K562 (cell line): ENCODE measurements at regions not wholly inside any gene's neighbourhood (a gene's known extent, or its start where the extent isn't known, plus 50 kb on each side); places are given as distances from the start of the nearest gene placed in this dataset.

Experiments used
- ATAC-seq: fragments of 200-7000 bp; cut with Tn5 transposase; 3 replicates; pipeline ENCODE4 v1.9.1; 2020; ENCODE audit warnings: moderate library complexity
- BruUV-seq: library from RNA; stranded (reverse); fragments of 400-500 nt; replicated peaks from 2 replicates; lab custom pipeline; 2021; lab: Mats Ljungman, UMichigan
- CTCF ChIA-PET: fragments of 300-600 bp; formaldehyde crosslinking; extraction: SDS; loops from one replicate; lab custom pipeline; 2021; ENCODE audit warnings: low intra/inter-chr PET ratio; lab: Yijun Ruan, JAX
- POLR2A ChIA-PET: fragments of 300-600, 350-650 bp; sonication (Branson Sonifier 250); formaldehyde crosslinking; extraction: SDS; loops from one replicate; lab custom pipeline; 2021; ENCODE audit warnings: antibody characterized with exemption, inconsistent platforms; lab: Yijun Ruan, JAX
- DNase-seq, 4 experiments: peaks; one replicate each; pipeline versions ENCODE4 v3.0.0 to v3.0.0-alpha.2; 2011 to 2018; ENCODE audit warnings: low spot score in 3 of 4, mixed read lengths in 3 of 4; ENCODE audit errors: extremely low read depth in 1 of 4
- FAIRE-seq: peaks from 2 replicates; lab custom pipeline; 2011; peaks lifted over from hg19 to GRCh38; lab: Jason Lieb, UNC
- H2AFZ ChIP-seq: 2 replicates; pipeline ENCODE4 v1.6.0; 2011; ENCODE audit warnings: low read depth, low read length, control low read depth, inconsistent platforms
- H3K27ac ChIP-seq: fragments of 200-600 bp; 3 replicates; pipeline ENCODE4 v1.8.0; 2011; ENCODE audit warnings: low read depth, mild to moderate bottlenecking, control low read depth, inconsistent platforms, low read length, moderate library complexity, mixed read lengths; ENCODE audit errors: extremely low read depth
- H3K27me3 ChIP-seq, 2 experiments: fragments of 300-600 bp in 1 of 2; 2 replicates in 1 of 2; 3 replicates in 1 of 2; pipeline versions ENCODE4 v1.6.0 to v1.8.0; 2011; ENCODE audit warnings: inconsistent platforms in 2 of 2, low read length in 2 of 2, mild to moderate bottlenecking in 1 of 2, mixed read lengths in 1 of 2, moderate library complexity in 1 of 2; ENCODE audit not compliant: control insufficient read depth in 2 of 2, insufficient read depth in 2 of 2
- H3K36me3 ChIP-seq: fragments of 300-600 bp; 3 replicates; pipeline ENCODE4 v1.8.0; 2011; ENCODE audit warnings: mild to moderate bottlenecking, low read length, inconsistent platforms; ENCODE audit not compliant: control insufficient read depth, insufficient read depth
- H3K4me1 ChIP-seq, 2 experiments: fragments of 200-600 bp in 1 of 2; replicated peaks in 1 of 2; 2 replicates in 1 of 2; 3 replicates in 1 of 2; pipeline versions ENCODE4 v1.5.1 to v1.8.0; 2011; ENCODE audit warnings: inconsistent platforms in 2 of 2, low read length in 2 of 2, mild to moderate bottlenecking in 1 of 2, mixed read lengths in 1 of 2, moderate library complexity in 1 of 2; ENCODE audit not compliant: control insufficient read depth in 2 of 2, insufficient read depth in 2 of 2
- H3K4me2 ChIP-seq: 2 replicates; pipeline ENCODE4 v1.6.1; 2011; ENCODE audit warnings: low read length, control low read depth, inconsistent platforms, mixed read lengths; ENCODE audit not compliant: insufficient read depth
- H3K4me3 ChIP-seq: fragments of 200-600 bp; sonication (generic), shearing (Covaris generic); 2 replicates; pipeline ENCODE4 v1.5.1; 2016; ENCODE audit warnings: control low read depth, inconsistent platforms
- H3K79me2 ChIP-seq: fragments of 200-600 bp; 3 replicates; pipeline ENCODE4 v1.8.0; 2011; ENCODE audit warnings: low read length, inconsistent platforms; ENCODE audit not compliant: control insufficient read depth, insufficient read depth
- H3K9ac ChIP-seq, 2 experiments: 2 replicates each; pipeline versions ENCODE4 v1.6.0 to v1.6.1; 2011; ENCODE audit warnings: low read depth in 2 of 2, low read length in 2 of 2, control low read depth in 1 of 2, inconsistent platforms in 1 of 2, mild to moderate bottlenecking in 1 of 2, mixed read lengths in 1 of 2; ENCODE audit not compliant: insufficient read depth in 1 of 2
- H3K9me1 ChIP-seq: one replicate; pipeline ENCODE4 v1.6.0; 2011; ENCODE audit warnings: inconsistent platforms, mild to moderate bottlenecking, low read length, moderate library complexity; ENCODE audit not compliant: control insufficient read depth, insufficient read depth
- H3K9me3 ChIP-seq: replicated peaks from 2 replicates; pipeline ENCODE4 v1.5.1; 2011; ENCODE audit warnings: low read depth, low read length, inconsistent platforms; ENCODE audit not compliant: control insufficient read depth, insufficient read depth
- H4K20me1 ChIP-seq: replicated peaks from 2 replicates; pipeline ENCODE4 v1.6.1; 2011; ENCODE audit warnings: low read length, inconsistent platforms, mixed read lengths; ENCODE audit not compliant: control insufficient read depth, insufficient read depth
- CBX2 ChIP-seq: fragments of 200-600 bp; sonication (generic); IDR thresholded peaks from one replicate; pipeline ENCODE4 v1.6.1; 2012; ENCODE audit warnings: mild to moderate bottlenecking, low read length, inconsistent platforms; ENCODE audit not compliant: insufficient read depth, poor library complexity, severe bottlenecking
- ELF2 ChIP-seq: fragments of 250-450 bp; sonication (Bioruptor Pico); IDR thresholded peaks from 2 replicates; pipeline ENCODE4 v1.5.0; 2021; ENCODE audit warnings: mild to moderate bottlenecking
- FOXA3 ChIP-seq, 2 experiments: fragments of 450-650 bp in 1 of 2; sonication (generic) in 1 of 2; formaldehyde crosslinking; IDR thresholded peaks in 1 of 2; conservative IDR thresholded peaks in 1 of 2; 2 replicates each; pipeline versions ENCODE4 v1.4.0 to v1.8.0; 2020 to 2022; ENCODE audit warnings: mild to moderate bottlenecking in 2 of 2, missing genetic modification reagents in 1 of 2
- FUS ChIP-seq: fragments of 200-400 bp; formaldehyde crosslinking; optimal IDR thresholded peaks from 2 replicates; pipeline ENCODE3; 2017; ENCODE audit warnings: low read depth, low read length
- HOXB6 ChIP-seq: fragments of 250-450 bp; sonication (Bioruptor Pico); IDR thresholded peaks from 2 replicates; pipeline ENCODE4 v1.5.1; 2022; ENCODE audit warnings: mild to moderate bottlenecking, borderline replicate concordance
- JUND ChIP-seq, 2 experiments: IDR thresholded peaks; 2 replicates in 1 of 2; 3 replicates in 1 of 2; pipeline ENCODE4 v1.6.1; 2011; ENCODE audit warnings: borderline replicate concordance in 2 of 2, low read depth in 2 of 2, low read length in 2 of 2, improper control_type of control experiment in 1 of 2, missing biosample characterization in 1 of 2, missing genetic modification characterization in 1 of 2, missing genetic modification reagents in 1 of 2
- NCOA4 ChIP-seq: fragments of 450-650 bp; IDR thresholded peaks from 2 replicates; pipeline ENCODE4 v1.6.1; 2018; ENCODE audit warnings: mild to moderate bottlenecking; ENCODE audit not compliant: partially characterized antibody
- POLR3G ChIP-seq: IDR thresholded peaks from 2 replicates; pipeline ENCODE4 v1.6.1; 2011; ENCODE audit not compliant: insufficient read length, insufficient replicate concordance; ENCODE audit errors: extremely low read depth
- PYGO2 ChIP-seq: fragments of 450-650 bp; IDR thresholded peaks from 2 replicates; pipeline ENCODE4 v1.6.1; 2016; ENCODE audit warnings: mild to moderate bottlenecking, missing genetic modification characterization, moderate library complexity, missing compliant biosample characterization
- RFX7 ChIP-seq: fragments of 250-450 bp; sonication (Bioruptor Pico); IDR thresholded peaks from 2 replicates; pipeline ENCODE4 v1.5.1; 2021; ENCODE audit warnings: mild to moderate bottlenecking
- TFAM ChIP-seq: fragments of 250-450 bp; sonication (Bioruptor Pico); conservative IDR thresholded peaks from 2 replicates; pipeline ENCODE4 v1.5.0; 2021; ENCODE audit warnings: mild to moderate bottlenecking, moderate library complexity
- ZNF143 ChIP-seq: sonication (generic); formaldehyde crosslinking; IDR thresholded peaks from 2 replicates; pipeline ENCODE4 v1.9.0; 2022; ENCODE audit warnings: mild to moderate bottlenecking, missing genetic modification reagents
- ZNF146 ChIP-seq: IDR thresholded peaks from one replicate; pipeline ENCODE4 v1.6.1; 2018; ENCODE audit warnings: missing compliant biosample characterization; ENCODE audit not compliant: unreplicated experiment
- ZNF224 ChIP-seq: sonication (generic); formaldehyde crosslinking; IDR thresholded peaks from 2 replicates; pipeline ENCODE4 v1.8.0; 2022; ENCODE audit warnings: mild to moderate bottlenecking, missing genetic modification reagents
- ZNF707 ChIP-seq: fragments of 250-450 bp; sonication (Bioruptor Pico); conservative IDR thresholded peaks from 2 replicates; pipeline ENCODE4 v1.8.0; 2022; ENCODE audit warnings: inconsistent platforms, mild to moderate bottlenecking, moderate library complexity
- WGBS: fragments of 100-300 bp; shearing (Covaris generic); methylation state at CpG from one replicate; pipeline ENCODE4 v1.1.6; 2016; ENCODE audit warnings: low coverage, mixed read lengths; ENCODE audit not compliant: insufficient coverage; ENCODE audit errors: missing lambda C conversion rate; 5-methylcytosine and 5-hydroxymethylcytosine counted together
- in situ Hi-C: fragments of 300-500 bp; cut with MboI; formaldehyde crosslinking; loops from 4 replicates; pipeline ENCODE4 v1.15.0; 2018; ENCODE audit warnings: inconsistent platforms, mixed read lengths
- intact Hi-C: fragments of 100-400 bp; cut with micrococcal nuclease; formaldehyde crosslinking; loops from 2 replicates; pipeline ENCODE4 v1.14.2; 2022
- TF ChIP-seq, protein P1 (sequence below): fragments of 450-650 bp; IDR thresholded peaks from 2 replicates; pipeline ENCODE4 v1.6.1; 2017; ENCODE audit warnings: mild to moderate bottlenecking, moderate library complexity
- TF ChIP-seq, protein P2 (sequence below): fragments of 250-450 bp; sonication (Bioruptor Pico); IDR thresholded peaks from 2 replicates; pipeline ENCODE4 v1.9.0; 2021; ENCODE audit warnings: mild to moderate bottlenecking, inconsistent platforms

DNA sequence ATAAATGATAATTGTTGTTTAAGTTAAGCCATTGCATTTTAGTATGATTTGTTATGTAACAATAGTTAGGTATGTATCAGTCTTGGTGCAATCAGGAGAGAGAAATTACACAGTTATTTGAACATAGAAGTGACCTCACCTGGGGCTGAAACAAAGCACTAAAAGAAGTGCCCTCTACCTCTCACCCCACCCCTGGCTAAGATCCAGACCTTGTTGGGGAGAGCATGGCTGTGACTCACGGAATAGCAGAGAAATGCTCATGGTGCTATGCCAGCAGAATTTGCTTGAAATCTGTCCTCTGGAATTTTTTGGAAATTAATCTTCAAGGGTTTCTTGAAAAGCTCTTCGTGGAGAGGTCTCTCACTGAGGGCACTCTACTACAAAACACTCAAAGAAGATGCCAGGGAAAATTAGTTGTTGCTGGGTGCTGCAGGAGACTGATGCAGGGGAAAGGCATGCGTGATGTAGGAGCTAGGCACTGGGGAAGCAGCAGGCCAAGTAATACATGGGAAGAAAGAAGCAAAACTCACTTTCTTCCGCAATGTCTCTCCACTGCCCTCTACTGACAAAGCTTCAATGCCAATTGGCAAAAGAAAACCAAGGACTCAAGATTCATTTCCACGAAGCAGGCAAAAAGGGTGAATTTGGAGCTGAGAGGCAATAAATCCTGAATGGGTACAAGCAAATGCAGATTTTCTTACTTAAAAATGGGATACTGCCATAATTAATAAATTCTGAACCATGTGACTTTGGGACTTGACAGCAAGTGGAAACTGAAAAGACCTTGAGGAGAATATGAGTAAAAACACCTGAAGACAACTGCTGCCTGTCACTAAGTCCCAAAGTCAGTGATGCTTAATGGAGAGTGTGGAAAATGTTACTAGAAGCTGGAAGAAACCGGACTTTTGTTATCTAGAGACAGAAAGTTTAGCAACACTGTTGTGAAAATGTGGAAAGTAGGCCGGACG is 136.3 kb upstream of the ZNF184 start:
- CTCF ChIA-PET = interaction anchor here (0.6 to 2.3 kb wide), 7 partner anchors 41 to 396 kb away, joined by 3 to 12 read pairs (median 3); no protein-coding TSS in a partner anchor
- BruUV-seq = no TSS peak
- TF ChIP-seq HOXB6 (no peak), ZNF224 (CRISPR knock-in tag) (no peak), ZNF143 (CRISPR knock-in tag) (no peak), FOXA3 (CRISPR knock-in tag; conservative IDR thresholded peaks at IDR 0.05 in 1 of 2, IDR thresholded peaks at IDR 0.05 in 1 of 2) (no peak), ELF2 (CRISPR knock-in tag) (no peak), TFAM (no peak), PYGO2 (tag) (no peak), ZNF146 (CRISPR knock-in tag) (no peak), ZNF707 (CRISPR knock-in tag) (no peak), RFX7 (CRISPR knock-in tag) (no peak), NCOA4 (no peak), CBX2 (no peak), JUND (IDR thresholded peaks at IDR 0.05; ENCODE audit: borderline replicate concordance, low read depth, low read length) (peak; percentile 18; the same call in 1 of the 2 replicates), JUND (tag; IDR thresholded peaks at IDR 0.05; ENCODE audit: borderline replicate concordance, low read depth, low read length) (peak; percentile 51; the same call in 2 of the 3 replicates), POLR3G (no peak), FUS (no peak)
- TF ChIP-seq, protein P1, sequence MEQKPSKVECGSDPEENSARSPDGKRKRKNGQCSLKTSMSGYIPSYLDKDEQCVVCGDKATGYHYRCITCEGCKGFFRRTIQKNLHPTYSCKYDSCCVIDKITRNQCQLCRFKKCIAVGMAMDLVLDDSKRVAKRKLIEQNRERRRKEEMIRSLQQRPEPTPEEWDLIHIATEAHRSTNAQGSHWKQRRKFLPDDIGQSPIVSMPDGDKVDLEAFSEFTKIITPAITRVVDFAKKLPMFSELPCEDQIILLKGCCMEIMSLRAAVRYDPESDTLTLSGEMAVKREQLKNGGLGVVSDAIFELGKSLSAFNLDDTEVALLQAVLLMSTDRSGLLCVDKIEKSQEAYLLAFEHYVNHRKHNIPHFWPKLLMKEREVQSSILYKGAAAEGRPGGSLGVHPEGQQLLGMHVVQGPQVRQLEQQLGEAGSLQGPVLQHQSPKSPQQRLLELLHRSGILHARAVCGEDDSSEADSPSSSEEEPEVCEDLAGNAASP = no peak
- TF ChIP-seq, protein P2, sequence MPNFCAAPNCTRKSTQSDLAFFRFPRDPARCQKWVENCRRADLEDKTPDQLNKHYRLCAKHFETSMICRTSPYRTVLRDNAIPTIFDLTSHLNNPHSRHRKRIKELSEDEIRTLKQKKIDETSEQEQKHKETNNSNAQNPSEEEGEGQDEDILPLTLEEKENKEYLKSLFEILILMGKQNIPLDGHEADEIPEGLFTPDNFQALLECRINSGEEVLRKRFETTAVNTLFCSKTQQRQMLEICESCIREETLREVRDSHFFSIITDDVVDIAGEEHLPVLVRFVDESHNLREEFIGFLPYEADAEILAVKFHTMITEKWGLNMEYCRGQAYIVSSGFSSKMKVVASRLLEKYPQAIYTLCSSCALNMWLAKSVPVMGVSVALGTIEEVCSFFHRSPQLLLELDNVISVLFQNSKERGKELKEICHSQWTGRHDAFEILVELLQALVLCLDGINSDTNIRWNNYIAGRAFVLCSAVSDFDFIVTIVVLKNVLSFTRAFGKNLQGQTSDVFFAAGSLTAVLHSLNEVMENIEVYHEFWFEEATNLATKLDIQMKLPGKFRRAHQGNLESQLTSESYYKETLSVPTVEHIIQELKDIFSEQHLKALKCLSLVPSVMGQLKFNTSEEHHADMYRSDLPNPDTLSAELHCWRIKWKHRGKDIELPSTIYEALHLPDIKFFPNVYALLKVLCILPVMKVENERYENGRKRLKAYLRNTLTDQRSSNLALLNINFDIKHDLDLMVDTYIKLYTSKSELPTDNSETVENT (CRISPR knock-in tag) = no peak

More for the DNA sequence above, 136.3 kb upstream of the ZNF184 start:
- intact Hi-C loops (loop anchor here (2.0 to 5.0 kb wide), 3 partner anchors 107 to 420 kb away; no protein-coding TSS in a partner anchor), in situ Hi-C loops (loop anchor here (5.0 kb wide), 1 partner anchor 92 kb away; no protein-coding TSS in a partner anchor)
- peak overlapping the region; percentile 23; the same call in 1 of the 2 replicates for H3K4me2 ChIP-seq
- no peak overlapping the region for H3K4me3 ChIP-seq
- H2AFZ ChIP-seq = peak overlapping the region; percentile 60
- H3K36me3 ChIP-seq = no peaks in the 10 kb centered on the region
- no peak overlapping the region for H3K9ac ChIP-seq
- H3K27me3 ChIP-seq = no peaks in the 10 kb centered on the region
- POLR2A ChIA-PET = interaction anchor here (0.6 to 2.7 kb wide), 12 partner anchors 9 to 285 kb away, joined by 3 to 11 read pairs (median 4); no protein-coding TSS in a partner anchor
- no peaks in the 10 kb centered on the region for H3K79me2 ChIP-seq
- H4K20me1 ChIP-seq = no peaks in the 10 kb centered on the region
- ATAC-seq (peak; percentile 62), DNase-seq (peak in 3 of 4 experiments; percentile 34 to 86 (median 56)), FAIRE-seq (peak; percentile 81)
- H3K27ac ChIP-seq = no peak overlapping the region
- no peaks in the 10 kb centered on the region for H3K9me3 ChIP-seq
- H3K9me1 ChIP-seq = no peaks in the 10 kb centered on the region
- WGBS = 39% methylated on average over 8 of the region's 8 CpGs
- peaks cover 1 to 13% of the 10 kb centered on the region in 2 experiments; a peak in 4 of 5 replicates for H3K4me1 ChIP-seq
